IMR-90 (cell line): ENCODE measurements at regions not wholly inside any gene's neighbourhood (a gene's known extent, or its start where the extent isn't known, plus 50 kb on each side); places are given as distances from the start of the nearest gene placed in this dataset.

ENCODE experiments used
- ATAC-seq: fragments of 200-7000 bp; cut with Tn5 transposase; 2 replicates; pipeline ENCODE4 v1.9.1; 2020; ENCODE audit warnings: low read depth, mild to moderate bottlenecking, moderate library complexity
- BruUV-seq: library from RNA; stranded (reverse); fragments of 400-500 nt; replicated peaks from 2 replicates; lab custom pipeline; 2021; lab: Mats Ljungman, UMichigan
- CTCF ChIA-PET: fragments of 300-600 bp; formaldehyde crosslinking; extraction: SDS; loops from one replicate; lab custom pipeline; 2021; ENCODE audit warnings: antibody characterized with exemption; lab: Yijun Ruan, JAX
- POLR2A ChIA-PET: fragments of 300-600 bp; sonication (Branson Sonifier 250); formaldehyde crosslinking; loops from one replicate; lab custom pipeline; 2022; ENCODE audit warnings: antibody characterized with exemption; ENCODE audit not compliant: unreplicated experiment; lab: Charles Lee
- DNase-seq: peaks from one replicate; pipeline ENCODE4 v3.0.0; 2013
- H2AFZ ChIP-seq: replicated peaks from 2 replicates; pipeline ENCODE3; 2013; ENCODE audit warnings: low read length, mild to moderate bottlenecking; ENCODE audit not compliant: poor library complexity
- H2AK5ac ChIP-seq: 2 replicates; pipeline ENCODE4 v1.6.1; 2013; ENCODE audit warnings: low read depth, low read length, inconsistent platforms
- H2AK9ac ChIP-seq: replicated peaks from 2 replicates; pipeline ENCODE3; 2013; ENCODE audit warnings: mild to moderate bottlenecking, low read depth, low read length, moderate library complexity; ENCODE audit not compliant: poor library complexity
- H2BK120ac ChIP-seq: 2 replicates; pipeline ENCODE4 v1.6.1; 2013; ENCODE audit warnings: low read depth, low read length, inconsistent platforms
- H2BK15ac ChIP-seq: 3 replicates; pipeline ENCODE4 v1.6.1; 2013; ENCODE audit warnings: low read depth, low read length, inconsistent platforms
- H2BK20ac ChIP-seq: 2 replicates; pipeline ENCODE4 v1.6.1; 2013; ENCODE audit warnings: low read depth, mild to moderate bottlenecking, inconsistent platforms, low read length, moderate library complexity
- H2BK5ac ChIP-seq: 2 replicates; pipeline ENCODE4 v1.6.1; 2013; ENCODE audit warnings: mild to moderate bottlenecking, low read depth, low read length, inconsistent platforms; ENCODE audit not compliant: poor library complexity, severe bottlenecking
- H3K14ac ChIP-seq: replicated peaks from 2 replicates; pipeline ENCODE4 v1.6.1; 2013; ENCODE audit warnings: low read depth, low read length, inconsistent platforms
- H3K18ac ChIP-seq: 2 replicates; pipeline ENCODE4 v1.6.1; 2013; ENCODE audit warnings: low read depth, low read length, control low read depth
- H3K23ac ChIP-seq: 2 replicates; pipeline ENCODE4 v1.6.1; 2013; ENCODE audit warnings: low read depth, low read length, inconsistent platforms
- H3K27ac ChIP-seq: 2 replicates; pipeline ENCODE4 v1.5.1; 2013; ENCODE audit warnings: mild to moderate bottlenecking, control low read depth, low read length; ENCODE audit not compliant: insufficient read depth
- H3K27me3 ChIP-seq: 2 replicates; pipeline ENCODE4 v1.6.1; 2013; ENCODE audit warnings: low read length; ENCODE audit not compliant: control insufficient read depth, insufficient read depth
- H3K36me3 ChIP-seq: 2 replicates; pipeline ENCODE4 v1.6.1; 2013; ENCODE audit warnings: low read length, mixed read lengths; ENCODE audit not compliant: control insufficient read depth, insufficient read depth
- H3K4ac ChIP-seq: 2 replicates; pipeline ENCODE4 v1.6.1; 2013; ENCODE audit warnings: low read depth, low read length, inconsistent platforms
- H3K4me1 ChIP-seq: 2 replicates; pipeline ENCODE4 v1.6.1; 2013; ENCODE audit warnings: low read length, mixed read lengths; ENCODE audit not compliant: control insufficient read depth, insufficient read depth
- H3K4me2 ChIP-seq: 2 replicates; pipeline ENCODE4 v1.6.1; 2013; ENCODE audit warnings: low read depth, mild to moderate bottlenecking, control low read depth, low read length, moderate library complexity
- H3K4me3 ChIP-seq: 2 replicates; pipeline ENCODE4 v1.5.1; 2013; ENCODE audit warnings: low read depth, mild to moderate bottlenecking, control low read depth, low read length, moderate library complexity; ENCODE audit not compliant: insufficient read depth
- H3K56ac ChIP-seq: 2 replicates; pipeline ENCODE4 v1.6.1; 2013; ENCODE audit warnings: low read length, inconsistent platforms; ENCODE audit not compliant: insufficient read depth; ENCODE audit errors: extremely low read depth
- H3K79me1 ChIP-seq, 2 experiments: 2 replicates each; pipeline ENCODE4 v1.6.1; 2013; ENCODE audit warnings: low read length in 2 of 2, inconsistent platforms in 1 of 2, low read depth in 1 of 2
- H3K9ac ChIP-seq: 2 replicates; pipeline ENCODE4 v1.6.1; 2013; ENCODE audit warnings: low read depth, low read length, control low read depth
- H3K9me1 ChIP-seq: 2 replicates; pipeline ENCODE4 v1.6.1; 2013; ENCODE audit warnings: low read length, inconsistent platforms; ENCODE audit not compliant: insufficient read depth
- H3K9me3 ChIP-seq: 2 replicates; pipeline ENCODE4 v1.6.1; 2013; ENCODE audit warnings: low read length; ENCODE audit not compliant: control insufficient read depth, insufficient read depth
- H4K20me1 ChIP-seq: 2 replicates; pipeline ENCODE4 v1.6.1; 2013; ENCODE audit warnings: low read length, inconsistent platforms; ENCODE audit not compliant: insufficient read depth
- H4K5ac ChIP-seq: 2 replicates; pipeline ENCODE4 v1.6.1; 2013; ENCODE audit warnings: mild to moderate bottlenecking, low read depth, low read length, control low read depth
- H4K8ac ChIP-seq, 2 experiments: 2 replicates each; pipeline ENCODE4 v1.6.1; 2013; ENCODE audit warnings: low read depth in 2 of 2, low read length in 2 of 2, control low read depth in 1 of 2, inconsistent platforms in 1 of 2
- H4K91ac ChIP-seq: 2 replicates; pipeline ENCODE4 v1.6.1; 2013; ENCODE audit warnings: low read depth, low read length, inconsistent platforms; ENCODE audit not compliant: insufficient read depth
- CEBPB ChIP-seq: IDR thresholded peaks from 2 replicates; pipeline ENCODE4 v1.6.1; 2012; ENCODE audit warnings: low read depth, low read length, improper control_type of control experiment
- CHD1 ChIP-seq: IDR thresholded peaks from 2 replicates; pipeline ENCODE4 v1.6.1; 2012; ENCODE audit warnings: low read depth, low read length, improper control_type of control experiment
- ELK1 ChIP-seq: fragments of 150-350 bp; IDR thresholded peaks from 2 replicates; pipeline ENCODE4 v1.6.1; 2016; ENCODE audit warnings: low read depth, mild to moderate bottlenecking, low read length, moderate library complexity, borderline replicate concordance
- FOS ChIP-seq: fragments of 150-350 bp; IDR thresholded peaks from 2 replicates; pipeline ENCODE4 v1.6.1; 2016; ENCODE audit warnings: low read depth, low read length
- MAZ ChIP-seq: IDR thresholded peaks from 2 replicates; pipeline ENCODE4 v1.6.1; 2012; ENCODE audit warnings: low read depth, mild to moderate bottlenecking, low read length, improper control_type of control experiment, moderate library complexity, borderline replicate concordance
- MXI1 ChIP-seq: IDR thresholded peaks from 2 replicates; pipeline ENCODE4 v1.6.1; 2012; ENCODE audit warnings: low read depth, mild to moderate bottlenecking, low read length, moderate library complexity, borderline replicate concordance
- NFE2L2 ChIP-seq: fragments of 150-350 bp; IDR thresholded peaks from 2 replicates; pipeline ENCODE4 v1.6.1; 2016; ENCODE audit warnings: low read depth, mild to moderate bottlenecking, low read length
- POLR2A ChIP-seq: IDR thresholded peaks from 2 replicates; pipeline ENCODE4 v1.6.1; 2012; ENCODE audit warnings: mild to moderate bottlenecking, low read depth, low read length
- RAD21 ChIP-seq: IDR thresholded peaks from 2 replicates; pipeline ENCODE4 v1.6.1; 2012; ENCODE audit warnings: low read length, improper control_type of control experiment
- RFX5 ChIP-seq: IDR thresholded peaks from 2 replicates; pipeline ENCODE4 v1.8.0; 2012; ENCODE audit warnings: low read depth, mild to moderate bottlenecking, low read length, moderate library complexity
- SMC3 ChIP-seq: fragments of 150-350 bp; IDR thresholded peaks from 2 replicates; pipeline ENCODE4 v1.6.1; 2016; ENCODE audit warnings: low read depth, mild to moderate bottlenecking, antibody characterized with exemption, low read length, moderate library complexity
- WGBS, 2 experiments: methylation state at CpG; one replicate each; pipeline versions ENCODE4 v1.1.5 to v1.1.7; 2013; ENCODE audit warnings: missing lambda C conversion rate in 2 of 2; ENCODE audit not compliant: insufficient read length in 1 of 2; ENCODE audit errors: extremely low coverage in 2 of 2; 5-methylcytosine and 5-hydroxymethylcytosine counted together
- dilution Hi-C: fragments of 300-500 bp; cut with HindIII; formaldehyde crosslinking; loops from one replicate; pipeline ENCODE4 v1.14.3; 2018; ENCODE audit warnings: low sequenced_read_pairs; ENCODE audit not compliant: unreplicated experiment
- in situ Hi-C: fragments of 300-500 bp; cut with MboI; formaldehyde crosslinking; loops from 3 replicates; pipeline ENCODE4 v1.14.3; 2019; ENCODE audit warnings: low sequenced_read_pairs, inconsistent platforms, mixed read lengths
- intact Hi-C: fragments of 100-400 bp; cut with micrococcal nuclease; formaldehyde crosslinking; loops from 2 replicates; pipeline ENCODE4 v1.10.0; 2022
- TF ChIP-seq, protein P1 (sequence below): fragments of 150-350 bp; IDR thresholded peaks from 2 replicates; pipeline ENCODE4 v1.6.1; 2017; ENCODE audit warnings: mild to moderate bottlenecking, antibody characterized with exemption, low read length, low read depth
- TF ChIP-seq, protein P2 (sequence below): conservative IDR thresholded peaks from 2 replicates; pipeline ENCODE4 v1.5.1; 2012; ENCODE audit warnings: mild to moderate bottlenecking, low read depth, low read length, improper control_type of control experiment

DNA sequence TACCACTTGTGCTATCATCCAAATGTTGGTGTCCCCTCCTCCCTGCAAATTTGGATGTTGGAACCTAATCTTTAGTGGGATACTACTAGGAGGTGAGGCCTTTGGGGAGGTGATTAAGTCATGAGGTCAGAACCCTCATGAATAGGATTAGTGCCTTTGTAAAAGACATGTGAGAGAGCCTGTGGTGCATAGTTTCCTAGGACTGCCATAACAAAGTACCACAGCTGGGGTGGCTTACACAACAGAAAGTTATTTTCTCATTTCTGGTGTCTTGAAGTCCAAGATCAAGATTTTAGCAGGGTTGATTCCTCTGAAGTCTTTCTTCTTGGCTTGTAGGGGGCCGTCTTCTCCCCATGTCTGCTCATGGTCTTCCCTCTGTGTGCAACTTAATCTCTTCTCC lies 562.6 kb upstream of the ARGLU1 start:
- H2BK5ac ChIP-seq: no peak overlapping the region
- no peak overlapping the region for H2BK15ac ChIP-seq
- H3K4me3 ChIP-seq: no peak overlapping the region
- H2AK9ac ChIP-seq: no peak overlapping the region
- no peak overlapping the region for H3K56ac ChIP-seq
- CTCF ChIA-PET: no interaction called here
- H3K9ac ChIP-seq: no peak overlapping the region
- no peak overlapping the region for H4K8ac ChIP-seq
- no peaks in the 10 kb centered on the region for H3K79me1 ChIP-seq
- no CpG with 5 or more reads among the region's 1 CpG for WGBS, 2 experiments
- no peak overlapping the region for H3K27ac ChIP-seq
- H3K36me3 ChIP-seq: no peaks in the 10 kb centered on the region
- no peak overlapping the region for H3K14ac ChIP-seq
- H3K9me1 ChIP-seq: no peaks in the 10 kb centered on the region
- dilution Hi-C loops: no loop called here
- H3K9me3 ChIP-seq: no peaks in the 10 kb centered on the region
- H2BK120ac ChIP-seq: no peak overlapping the region
- H3K27me3 ChIP-seq: peaks cover 5% of the 10 kb centered on the region
- POLR2A ChIA-PET: no interaction called here
- ATAC-seq (peak; percentile 66), DNase-seq (no peak)
- intact Hi-C loops: no loop called here
- no peak overlapping the region for H4K5ac ChIP-seq
- no peaks in the 10 kb centered on the region for H4K20me1 ChIP-seq
- no peak overlapping the region for H3K23ac ChIP-seq
- no peak overlapping the region for H4K91ac ChIP-seq
- no peak overlapping the region for H3K4me2 ChIP-seq
- H3K18ac ChIP-seq: no peak overlapping the region
- BruUV-seq: no TSS peak
- no peaks in the 10 kb centered on the region for H3K4me1 ChIP-seq
- TF ChIP-seq MAZ: no peak
- TF ChIP-seq RFX5: no peak
- no peak for TF ChIP-seq ELK1
- TF ChIP-seq CEBPB: no peak
- TF ChIP-seq POLR2A: no peak
- TF ChIP-seq, protein P1, sequence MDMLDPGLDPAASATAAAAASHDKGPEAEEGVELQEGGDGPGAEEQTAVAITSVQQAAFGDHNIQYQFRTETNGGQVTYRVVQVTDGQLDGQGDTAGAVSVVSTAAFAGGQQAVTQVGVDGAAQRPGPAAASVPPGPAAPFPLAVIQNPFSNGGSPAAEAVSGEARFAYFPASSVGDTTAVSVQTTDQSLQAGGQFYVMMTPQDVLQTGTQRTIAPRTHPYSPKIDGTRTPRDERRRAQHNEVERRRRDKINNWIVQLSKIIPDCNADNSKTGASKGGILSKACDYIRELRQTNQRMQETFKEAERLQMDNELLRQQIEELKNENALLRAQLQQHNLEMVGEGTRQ: no peak
- no peak for TF ChIP-seq RAD21
- no peak for TF ChIP-seq NFE2L2
- no peak for TF ChIP-seq FOS
- TF ChIP-seq, protein P2, sequence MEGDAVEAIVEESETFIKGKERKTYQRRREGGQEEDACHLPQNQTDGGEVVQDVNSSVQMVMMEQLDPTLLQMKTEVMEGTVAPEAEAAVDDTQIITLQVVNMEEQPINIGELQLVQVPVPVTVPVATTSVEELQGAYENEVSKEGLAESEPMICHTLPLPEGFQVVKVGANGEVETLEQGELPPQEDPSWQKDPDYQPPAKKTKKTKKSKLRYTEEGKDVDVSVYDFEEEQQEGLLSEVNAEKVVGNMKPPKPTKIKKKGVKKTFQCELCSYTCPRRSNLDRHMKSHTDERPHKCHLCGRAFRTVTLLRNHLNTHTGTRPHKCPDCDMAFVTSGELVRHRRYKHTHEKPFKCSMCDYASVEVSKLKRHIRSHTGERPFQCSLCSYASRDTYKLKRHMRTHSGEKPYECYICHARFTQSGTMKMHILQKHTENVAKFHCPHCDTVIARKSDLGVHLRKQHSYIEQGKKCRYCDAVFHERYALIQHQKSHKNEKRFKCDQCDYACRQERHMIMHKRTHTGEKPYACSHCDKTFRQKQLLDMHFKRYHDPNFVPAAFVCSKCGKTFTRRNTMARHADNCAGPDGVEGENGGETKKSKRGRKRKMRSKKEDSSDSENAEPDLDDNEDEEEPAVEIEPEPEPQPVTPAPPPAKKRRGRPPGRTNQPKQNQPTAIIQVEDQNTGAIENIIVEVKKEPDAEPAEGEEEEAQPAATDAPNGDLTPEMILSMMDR: no peak
- TF ChIP-seq MXI1: no peak
- TF ChIP-seq SMC3: no peak
- TF ChIP-seq CHD1: no peak
- no peak overlapping the region for H3K4ac ChIP-seq
- no peak overlapping the region for H2AK5ac ChIP-seq
- in situ Hi-C loops: no loop called here
- H2AFZ ChIP-seq: no peak overlapping the region
- H2BK20ac ChIP-seq: no peak overlapping the region
